OCI-LY1 (cell line): ENCODE measurements at regions not wholly inside any gene's neighbourhood (a gene's known extent, or its start where the extent isn't known, plus 50 kb on each side); places are given as distances from the start of the nearest gene placed in this dataset.

Experiments used
- H2AFZ ChIP-seq: fragments of 200-600 bp; sonication (generic), shearing (Covaris generic); 2 replicates; pipeline ENCODE4 v1.6.0; 2014; ENCODE audit warnings: antibody characterized with exemption, mild to moderate bottlenecking, low read length
- H3F3A ChIP-seq: fragments of 200-600 bp; sonication (generic), shearing (Covaris generic); 2 replicates; pipeline ENCODE4 v1.6.0; 2014; ENCODE audit warnings: mild to moderate bottlenecking, antibody characterized with exemption, low read length, moderate library complexity; ENCODE audit not compliant: insufficient read depth
- H3K27ac ChIP-seq: fragments of 200-600 bp; sonication (generic); 2 replicates; pipeline ENCODE4 v1.5.1; 2014; ENCODE audit warnings: low read length, mixed run types, mild to moderate bottlenecking, low read depth; ENCODE audit not compliant: poor library complexity, severe bottlenecking
- H3K27me3 ChIP-seq: fragments of 200-600 bp; sonication (generic); 2 replicates; pipeline ENCODE4 v1.6.0; 2014; ENCODE audit warnings: antibody characterized with exemption, mild to moderate bottlenecking, low read length, moderate library complexity; ENCODE audit not compliant: insufficient read depth
- H3K36me3 ChIP-seq: fragments of 200-600 bp; sonication (generic); 2 replicates; pipeline ENCODE4 v1.6.1; 2014; ENCODE audit warnings: mild to moderate bottlenecking, antibody characterized with exemption, low read length, moderate library complexity, mixed read lengths; ENCODE audit not compliant: insufficient read depth
- H3K4me1 ChIP-seq: fragments of 200-600 bp; sonication (generic); 2 replicates; pipeline ENCODE4 v1.5.1; 2014; ENCODE audit warnings: mild to moderate bottlenecking, low read length, moderate library complexity; ENCODE audit not compliant: insufficient read depth, severe bottlenecking
- H3K4me2 ChIP-seq: fragments of 200-600 bp; sonication (generic), shearing (Covaris generic); 2 replicates; pipeline ENCODE4 v1.6.1; 2014; ENCODE audit warnings: low read length
- H3K4me3 ChIP-seq: fragments of 200-600 bp; sonication (generic); 2 replicates; pipeline ENCODE4 v1.5.1; 2014; ENCODE audit warnings: low read length, low read depth, mild to moderate bottlenecking, mixed read lengths; ENCODE audit not compliant: poor library complexity, severe bottlenecking
- H3K79me2 ChIP-seq: fragments of 200-600 bp; shearing (Covaris generic); 2 replicates; pipeline ENCODE4 v1.6.1; 2016; ENCODE audit warnings: mixed run types, low read length, mixed read lengths; ENCODE audit not compliant: insufficient read depth
- H3K9ac ChIP-seq: fragments of 200-600 bp; sonication (generic), shearing (Covaris generic); 2 replicates; pipeline ENCODE4 v1.6.1; 2014; ENCODE audit warnings: mild to moderate bottlenecking, low read length, mixed read lengths
- H3K9me2 ChIP-seq: fragments of 200-600 bp; sonication (generic), shearing (Covaris generic); 2 replicates; pipeline ENCODE4 v1.6.1; 2014; ENCODE audit warnings: low read depth, mild to moderate bottlenecking, low read length, mixed read lengths
- H3K9me3 ChIP-seq: fragments of 200-600 bp; shearing (Covaris generic); 2 replicates; pipeline ENCODE4 v1.6.1; 2014; ENCODE audit warnings: low read length, mixed read lengths
- H4K20me1 ChIP-seq: fragments of 200-600 bp; sonication (generic), shearing (Covaris generic); 2 replicates; pipeline ENCODE4 v1.6.0; 2016; ENCODE audit warnings: mild to moderate bottlenecking, low read length; ENCODE audit not compliant: insufficient read depth
- CTCF ChIP-seq: fragments of 200-600 bp; sonication (generic), shearing (Covaris generic); IDR thresholded peaks from 2 replicates; pipeline ENCODE4 v1.5.1; 2017; ENCODE audit warnings: mild to moderate bottlenecking, antibody characterized with exemption, low read length, moderate library complexity, mixed read lengths
- EZH2 ChIP-seq: fragments of 200-600 bp; sonication (generic), shearing (Covaris generic); IDR thresholded peaks from 2 replicates; pipeline ENCODE4 v1.8.0; 2017; ENCODE audit warnings: borderline replicate concordance, mixed run types, mild to moderate bottlenecking, antibody characterized with exemption, low read length, moderate library complexity, mixed read lengths

- H3K4me2 ChIP-seq: no peak overlapping the region
- no peak for TF ChIP-seq CTCF
- TF ChIP-seq EZH2: no peak
Observed at GRCh38 chr15:94015324-94015723, 216.0 kb upstream of the MCTP2 start.

DNA sequence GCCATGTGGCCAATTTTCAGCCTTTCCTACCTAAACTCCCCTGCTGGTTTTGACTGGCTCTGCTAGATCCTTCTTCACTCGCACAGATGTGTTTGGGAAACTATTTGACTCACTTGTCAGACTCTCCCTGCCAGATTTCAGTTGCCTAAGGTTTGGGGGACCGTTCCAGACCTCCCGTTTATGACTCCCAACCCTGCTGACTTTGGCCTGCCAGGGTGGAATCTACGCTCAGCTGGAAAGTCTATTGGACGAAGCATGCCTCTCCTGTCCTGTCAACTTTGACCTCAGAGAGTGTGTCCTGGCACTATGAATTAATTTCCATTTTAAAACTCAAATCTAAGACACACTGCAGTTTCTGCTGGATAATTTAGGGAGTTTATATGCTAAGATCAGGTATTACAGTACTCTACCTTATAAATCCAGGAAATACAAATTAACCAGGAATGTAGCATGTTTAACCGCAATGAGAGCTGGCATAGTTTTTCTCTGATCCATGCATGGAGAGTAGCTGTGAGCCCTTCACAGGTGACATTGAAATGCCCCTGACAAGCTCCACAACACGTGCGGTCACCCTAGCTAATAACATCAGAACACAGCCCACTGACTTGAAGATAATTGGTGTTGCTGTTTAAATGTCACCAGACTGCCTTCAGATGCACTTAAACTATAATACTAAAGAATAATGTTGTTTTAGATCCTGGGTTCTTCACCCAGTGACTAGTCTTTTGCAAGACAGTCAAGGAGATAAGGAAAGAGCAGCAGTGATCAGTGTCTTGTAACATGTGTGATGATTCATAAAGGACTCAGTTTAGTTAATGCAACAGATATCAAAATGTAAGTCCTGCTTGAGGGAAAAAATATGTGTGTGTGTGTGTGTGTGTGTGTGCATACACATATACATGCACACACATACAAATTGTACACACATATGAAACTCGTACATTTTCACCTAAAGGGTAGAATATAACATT lies 223.0 kb upstream of the MCTP2 start:
- Histone ChIP-seq H3K4me1 (no peaks in the 10 kb centered on the region), H4K20me1 (no peaks in the 10 kb centered on the region), H3K4me3 (no peak overlapping the region), H3K79me2 (no peaks in the 10 kb centered on the region), H3F3A (no peaks in the 10 kb centered on the region), H3K9ac (no peak overlapping the region), H3K9me3 (no peaks in the 10 kb centered on the region), H3K27ac (no peak overlapping the region), H3K36me3 (no peaks in the 10 kb centered on the region), H3K4me2 (no peak overlapping the region), H2AFZ (no peak overlapping the region), H3K9me2 (no peaks in the 10 kb centered on the region), H3K27me3 (no peaks in the 10 kb centered on the region)
- TF ChIP-seq EZH2: no peak
- TF ChIP-seq CTCF: no peak

More at GRCh38 chr15:94015324-94015723, 216.0 kb upstream of the MCTP2 start:
- H3K9me3 ChIP-seq: no peaks in the 10 kb centered on the region
- no peaks in the 10 kb centered on the region for H4K20me1 ChIP-seq
- no peaks in the 10 kb centered on the region for H3K27me3 ChIP-seq
- H3F3A ChIP-seq: no peaks in the 10 kb centered on the region
- H3K4me3 ChIP-seq: no peak overlapping the region
- no peaks in the 10 kb centered on the region for H3K79me2 ChIP-seq
- H3K9ac ChIP-seq: no peak overlapping the region
- no peaks in the 10 kb centered on the region for H3K36me3 ChIP-seq
- H3K27ac ChIP-seq: no peak overlapping the region
- H3K9me2 ChIP-seq: no peaks in the 10 kb centered on the region
- H3K4me1 ChIP-seq: no peaks in the 10 kb centered on the region
- no peak overlapping the region for H2AFZ ChIP-seq

GRCh38 chr15:94004697-94005096 lies 226.7 kb upstream of the MCTP2 start:
- Histone ChIP-seq H3K9ac (no peak overlapping the region), H3K9me2 (no peaks in the 10 kb centered on the region), H3K79me2 (no peaks in the 10 kb centered on the region), H3K4me1 (no peaks in the 10 kb centered on the region), H2AFZ (no peak overlapping the region), H3F3A (no peaks in the 10 kb centered on the region), H3K27me3 (no peaks in the 10 kb centered on the region), H3K4me2 (no peak overlapping the region), H3K4me3 (no peak overlapping the region), H4K20me1 (no peaks in the 10 kb centered on the region), H3K9me3 (no peaks in the 10 kb centered on the region), H3K36me3 (no peaks in the 10 kb centered on the region), H3K27ac (no peak overlapping the region)
- TF ChIP-seq CTCF: no peak
- TF ChIP-seq EZH2: no peak
